Renal cortical epithelial cell (primary cell): ENCODE measurements at regions not wholly inside any gene's neighbourhood (a gene's known extent, or its start where the extent isn't known, plus 50 kb on each side); places are given as distances from the start of the nearest gene placed in this dataset.
"Not testable (repeated sequence)": the region's sequence is repeated elsewhere in the genome, so short reads cannot be mapped to it uniquely, and the experiment has no call there.

Experiments
- DNase-seq: peaks from one replicate; pipeline ENCODE4 v3.0.0-alpha.2; 2011; ENCODE audit warnings: low read depth

- peak; percentile 83 for DNase-seq
These were observed 52.5 kb upstream of the ROPN1B start for GRCh38 chr3:125916376-125916978.

GRCh38 chr3:125917020-125917549, 51.9 kb upstream of the ROPN1B start:
- not testable (repeated sequence) for DNase-seq

- not testable (repeated sequence) for DNase-seq
These were observed 51.0 kb upstream of the ROPN1B start for GRCh38 chr3:125918024-125918423.

GRCh38 chr3:125918451-125918850, 50.5 kb upstream of the ROPN1B start:
- not testable (repeated sequence) for DNase-seq

GRCh38 chr3:125918866-125919265, 50.1 kb upstream of the ROPN1B start:
- not testable (repeated sequence) for DNase-seq
